HG03060 (cell line): ENCODE measurements at regions not wholly inside any gene's neighbourhood (a gene's known extent, or its start where the extent isn't known, plus 50 kb on each side); places are given as distances from the start of the nearest gene placed in this dataset.

Source experiments
- ATAC-seq: cut with Tn5 transposase; IDR thresholded peaks from one replicate; pipeline ENCODE4 v1.9.1; 2021; ENCODE audit warnings: low read depth, moderate number of reproducible peaks; ENCODE audit not compliant: unreplicated experiment

DNA sequence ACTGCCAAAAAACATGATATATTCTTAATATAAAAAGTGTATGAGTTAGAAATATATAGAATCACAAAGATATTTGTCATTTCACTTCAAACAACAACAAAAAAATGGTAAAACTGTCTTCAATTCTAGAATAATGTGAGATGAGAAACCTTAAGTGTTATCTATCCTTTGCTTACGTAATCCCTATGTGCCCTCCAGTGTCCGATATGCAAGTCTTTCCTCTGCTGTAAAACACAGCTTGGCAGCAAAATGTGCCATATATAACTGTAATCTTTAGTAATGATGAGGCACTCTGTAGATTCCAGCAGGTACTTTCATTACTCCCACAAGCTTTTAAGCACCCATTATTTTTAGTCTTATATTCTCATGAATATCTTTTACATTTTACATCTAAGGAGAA is 555.1 kb upstream of the FRG1 start:
- ATAC-seq: no peak

DNA sequence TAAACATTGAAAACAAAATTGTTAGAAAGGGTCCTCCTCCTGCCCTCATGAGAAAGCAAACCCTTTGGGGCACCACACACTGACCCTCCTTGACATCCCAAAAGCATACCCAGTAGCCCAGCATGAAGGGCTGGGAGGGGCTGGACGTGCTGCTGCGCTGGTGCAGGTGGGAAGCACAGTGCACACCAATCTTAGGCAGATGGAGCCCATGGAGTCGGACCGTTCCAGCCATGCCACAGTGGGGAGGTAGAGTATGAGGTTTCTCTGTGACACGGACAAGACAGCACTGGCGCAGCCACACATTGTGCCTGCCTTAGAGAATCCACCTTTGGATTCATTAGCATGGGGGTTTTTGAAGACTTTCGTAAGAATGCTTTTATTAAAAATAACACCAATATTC is 544.2 kb upstream of the FRG1 start:
- ATAC-seq: no peak

DNA sequence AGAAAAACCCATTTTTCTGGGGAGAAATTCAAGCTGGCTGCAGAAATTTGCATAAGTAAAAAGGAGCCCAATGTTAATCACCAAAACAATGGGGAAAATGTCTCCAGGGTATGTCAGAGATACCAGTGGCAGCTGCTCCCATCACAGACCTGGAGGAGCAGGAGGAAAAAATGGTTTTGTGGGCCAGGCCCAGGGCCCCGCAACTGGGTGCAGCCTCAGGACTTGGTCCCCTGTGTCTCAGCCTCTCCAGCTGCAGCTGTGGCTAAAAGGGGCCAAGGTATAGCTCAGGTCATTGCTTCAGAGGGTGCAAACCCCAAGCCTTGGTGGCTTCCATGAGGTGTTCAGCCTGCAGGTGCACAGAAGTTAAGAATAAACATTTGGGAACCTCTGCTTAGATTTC is 536.4 kb upstream of the FRG1 start:
- no peak for ATAC-seq

DNA sequence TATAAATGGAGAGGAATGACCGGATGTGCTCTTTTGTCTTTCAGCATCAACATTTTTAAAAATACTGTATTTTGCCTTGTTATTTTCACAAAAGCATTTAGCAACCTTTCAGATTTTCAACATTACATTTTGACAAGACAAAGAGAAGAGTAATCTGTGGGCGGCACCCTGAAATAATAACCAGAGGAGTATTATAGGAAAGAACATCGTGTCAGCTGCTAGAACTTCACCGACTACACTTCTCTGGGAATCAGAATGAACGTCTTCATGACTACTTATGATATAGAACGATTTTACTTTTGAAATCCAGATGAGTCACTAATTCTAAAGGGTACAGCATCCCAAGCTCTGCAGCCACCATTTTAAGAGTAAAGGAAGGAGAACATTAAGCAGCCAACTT is 531.5 kb upstream of the FRG1 start:
- no peak for ATAC-seq

DNA sequence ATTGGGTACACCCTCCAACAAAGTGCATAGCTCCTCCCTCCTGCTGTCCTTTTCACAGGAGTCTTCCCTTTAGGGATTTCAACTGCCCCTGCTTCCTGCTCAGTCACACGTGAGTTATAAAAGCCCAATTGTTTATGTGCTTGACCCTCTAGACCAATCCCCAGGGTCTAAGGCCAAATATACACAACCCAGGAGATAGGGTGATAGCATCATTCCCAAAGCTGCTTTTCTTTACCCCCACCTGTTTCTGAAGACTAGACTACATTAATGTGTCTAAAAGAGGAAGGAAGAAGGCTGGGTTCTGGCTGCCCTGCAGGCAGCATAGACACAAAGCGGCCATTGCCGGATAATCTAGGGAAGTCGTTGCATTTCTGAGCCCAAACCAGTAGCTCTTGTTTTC is 526.7 kb upstream of the FRG1 start:
- no peak for ATAC-seq

DNA sequence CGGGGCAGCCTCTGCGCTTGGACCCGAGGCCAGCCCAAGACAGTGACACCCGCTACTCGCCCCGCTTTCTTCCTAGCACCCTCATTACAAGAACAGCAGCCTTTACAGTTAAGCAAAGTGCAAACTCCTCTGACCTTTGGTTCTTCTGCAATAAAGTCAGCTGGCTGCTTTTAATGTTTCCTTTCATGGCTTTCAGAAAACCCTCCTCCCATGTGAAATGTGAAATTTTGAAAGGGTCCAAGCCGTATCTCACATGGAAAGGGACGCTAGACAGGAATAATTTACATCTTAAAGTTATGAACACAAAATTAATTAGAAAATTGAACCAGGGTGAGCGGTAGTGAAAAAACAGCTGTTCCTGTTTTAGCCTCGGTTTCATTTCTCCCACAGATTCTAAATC is 520.1 kb upstream of the FRG1 start:
- ATAC-seq: no peak

- ATAC-seq: no peak
Measured at GRCh38 chr4:189436207-189436606, 504.5 kb upstream of the FRG1 start.

GRCh38 chr4:189440716-189441115 is 500.0 kb upstream of the FRG1 start:
- ATAC-seq: no peak

DNA sequence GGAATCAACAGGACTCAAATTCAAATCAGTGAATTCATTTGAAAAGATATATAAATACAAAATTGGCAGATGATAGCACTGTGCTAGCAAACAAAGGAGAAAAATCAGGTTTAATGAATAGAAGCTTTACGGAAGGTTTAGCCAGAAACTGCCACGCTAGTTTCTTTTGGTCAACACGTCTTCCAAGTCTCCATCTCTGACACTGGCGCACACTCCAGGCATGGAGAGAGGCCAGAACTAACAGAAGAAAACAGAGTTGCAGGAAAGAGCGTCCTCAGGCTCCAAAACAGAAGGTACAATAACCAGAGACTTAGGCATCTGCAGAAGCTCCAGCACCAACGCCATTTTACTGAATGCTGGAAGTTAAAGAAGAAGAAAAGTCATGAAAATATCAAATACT is 497.3 kb upstream of the FRG1 start:
- ATAC-seq: no peak

- ATAC-seq: no peak
Measured at GRCh38 chr4:189445613-189446012, 495.1 kb upstream of the FRG1 start.

GRCh38 chr4:189463734-189464133 is 476.9 kb upstream of the FRG1 start:
- ATAC-seq: no peak

DNA sequence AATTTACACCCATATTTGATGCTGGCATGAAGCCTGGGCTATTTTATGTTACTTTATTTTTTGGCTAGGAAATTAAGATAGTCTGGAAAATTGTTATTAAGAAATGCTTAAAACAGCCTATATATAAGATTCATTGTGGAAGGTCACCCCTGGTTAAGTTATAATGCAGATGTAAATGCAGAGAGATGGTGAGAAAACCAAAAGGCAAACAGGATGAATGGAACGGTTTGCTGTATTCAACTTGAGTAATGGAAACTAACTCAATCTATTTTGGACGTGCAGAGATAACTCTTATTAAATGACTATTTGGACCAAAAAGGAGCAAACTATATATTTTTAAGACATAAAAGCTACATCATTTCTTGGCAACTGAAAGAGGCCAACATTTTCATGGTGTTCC is 446.3 kb upstream of the FRG1 start:
- ATAC-seq: no peak

- ATAC-seq: no peak
Measured at GRCh38 chr4:189497516-189497915, 443.2 kb upstream of the FRG1 start.

DNA sequence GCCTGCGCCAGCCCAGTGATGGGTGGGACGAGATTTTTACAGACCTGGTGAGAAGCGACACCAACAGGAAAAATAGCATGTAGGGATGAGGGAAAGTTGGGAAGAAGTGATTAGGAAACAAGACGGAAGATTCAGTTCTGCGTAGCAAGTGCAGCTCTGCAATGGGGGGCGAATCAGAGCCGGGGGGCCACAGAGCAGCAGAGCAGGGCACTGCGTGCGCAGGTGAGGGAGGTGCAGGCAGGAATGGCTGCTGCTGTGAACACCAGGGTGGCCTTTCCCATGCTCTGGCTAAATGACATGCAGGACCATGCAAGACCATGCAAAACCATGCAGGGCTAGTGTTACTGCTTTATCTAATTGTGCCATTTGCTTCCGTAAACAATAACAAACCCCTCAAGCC is 442.7 kb upstream of the FRG1 start:
- no peak for ATAC-seq

- no peak for ATAC-seq
Measured at GRCh38 chr4:189498457-189498856, 442.2 kb upstream of the FRG1 start.

- no peak for ATAC-seq
Measured at GRCh38 chr4:189499696-189500095, 441.0 kb upstream of the FRG1 start.

- ATAC-seq: no peak
Measured at GRCh38 chr4:189500970-189501369, 439.7 kb upstream of the FRG1 start.

- no peak for ATAC-seq
Measured at GRCh38 chr4:189502841-189503435, 437.7 kb upstream of the FRG1 start.

DNA sequence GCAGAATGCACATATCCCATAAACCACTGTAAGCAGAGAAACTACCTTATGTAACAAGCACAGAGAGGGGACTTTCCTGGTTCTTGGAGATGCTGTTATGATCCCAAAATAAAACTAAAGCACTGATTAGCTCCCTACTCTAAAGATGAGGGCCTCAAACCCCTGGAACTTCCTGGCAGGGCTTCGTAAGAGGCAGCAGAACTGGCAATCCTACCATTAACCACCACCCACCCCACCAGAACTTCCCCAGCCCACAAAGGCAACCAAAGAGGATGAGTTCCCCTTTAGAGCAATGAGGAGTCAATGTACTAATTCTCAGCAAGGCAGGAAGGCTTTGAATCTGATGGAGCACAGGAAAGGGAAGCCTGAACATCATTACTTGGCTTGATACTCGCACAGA is 436.5 kb upstream of the FRG1 start:
- ATAC-seq: no peak

DNA sequence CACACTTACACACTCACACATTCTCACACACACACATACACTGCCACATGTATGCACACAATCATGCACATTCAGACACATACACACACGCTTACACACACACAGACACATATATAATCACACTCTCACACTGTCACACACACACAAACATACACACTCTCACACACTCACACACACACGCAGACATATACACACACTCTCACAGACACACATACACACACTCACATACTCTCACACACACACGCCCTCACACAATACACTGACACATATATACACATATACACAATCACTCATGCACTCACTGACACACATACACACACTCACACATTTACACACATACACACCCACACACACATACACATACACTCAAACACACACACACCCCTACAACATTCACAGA is 435.3 kb upstream of the FRG1 start:
- ATAC-seq: no peak

DNA sequence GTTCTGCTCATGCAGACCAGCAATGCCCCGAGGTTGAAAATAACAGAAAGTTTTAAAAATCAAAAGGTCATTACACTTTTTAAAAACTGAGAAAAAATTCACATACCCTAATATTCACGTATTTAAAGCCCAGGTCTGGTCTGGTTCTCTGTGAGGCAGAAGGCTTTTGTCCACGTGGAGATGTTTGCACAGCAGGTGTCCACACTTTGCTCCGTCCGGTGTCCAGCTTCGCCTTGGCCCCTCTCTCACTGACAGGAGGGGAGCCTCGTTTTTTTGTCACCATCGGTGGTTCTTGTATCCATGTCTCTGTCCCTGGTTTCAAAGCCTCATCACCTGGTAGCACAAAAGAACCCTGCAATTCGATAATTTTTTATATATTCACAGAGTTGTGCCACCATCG is 434.6 kb upstream of the FRG1 start:
- ATAC-seq: no peak

- no peak for ATAC-seq
Measured at GRCh38 chr4:189507060-189507459, 433.6 kb upstream of the FRG1 start.

- ATAC-seq: no peak
Measured at GRCh38 chr4:189510601-189511000, 430.1 kb upstream of the FRG1 start.
